ENCODE measurements at regions not wholly inside any gene's neighbourhood (a gene's known extent, or its start where the extent isn't known, plus 50 kb on each side); places are given as distances from the start of the nearest gene placed in this dataset.

DNA sequence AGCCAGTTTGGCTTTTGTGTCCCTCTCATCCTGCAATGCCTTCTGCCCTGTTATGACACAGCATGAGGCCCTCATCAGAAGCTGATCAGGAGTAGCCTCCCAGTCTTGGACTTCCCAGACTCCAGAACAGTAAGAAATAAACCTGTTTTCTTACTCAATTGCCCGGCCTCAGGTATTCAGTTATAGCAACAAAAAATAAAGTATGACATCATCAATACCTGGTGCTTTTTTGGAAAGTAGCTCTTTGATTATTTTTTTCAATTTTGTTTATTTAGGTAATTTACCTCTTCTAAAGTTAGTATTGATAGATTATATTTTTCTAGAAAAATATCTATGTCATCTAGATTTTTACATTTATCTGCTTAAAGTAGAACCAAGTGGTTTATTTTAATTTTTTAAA lies 112.8 kb upstream of the CES5A start:
- no peak for DNase-seq
- Mint-ChIP-seq H3K27me3 (ENCODE audit: unreplicated experiment) (no peaks in the 10 kb centered on the region), H3K4me1 (ENCODE audit: low read depth, unreplicated experiment) (no peaks in the 10 kb centered on the region), H3K4me3 (ENCODE audit: unreplicated experiment) (no peak overlapping the region), H3K36me3 (ENCODE audit: unreplicated experiment) (no peaks in the 10 kb centered on the region), H3K27ac (ENCODE audit: unreplicated experiment) (no peak overlapping the region), H3K9me3 (ENCODE audit: unreplicated experiment) (no peaks in the 10 kb centered on the region)
- TF ChIP-seq, protein P1, sequence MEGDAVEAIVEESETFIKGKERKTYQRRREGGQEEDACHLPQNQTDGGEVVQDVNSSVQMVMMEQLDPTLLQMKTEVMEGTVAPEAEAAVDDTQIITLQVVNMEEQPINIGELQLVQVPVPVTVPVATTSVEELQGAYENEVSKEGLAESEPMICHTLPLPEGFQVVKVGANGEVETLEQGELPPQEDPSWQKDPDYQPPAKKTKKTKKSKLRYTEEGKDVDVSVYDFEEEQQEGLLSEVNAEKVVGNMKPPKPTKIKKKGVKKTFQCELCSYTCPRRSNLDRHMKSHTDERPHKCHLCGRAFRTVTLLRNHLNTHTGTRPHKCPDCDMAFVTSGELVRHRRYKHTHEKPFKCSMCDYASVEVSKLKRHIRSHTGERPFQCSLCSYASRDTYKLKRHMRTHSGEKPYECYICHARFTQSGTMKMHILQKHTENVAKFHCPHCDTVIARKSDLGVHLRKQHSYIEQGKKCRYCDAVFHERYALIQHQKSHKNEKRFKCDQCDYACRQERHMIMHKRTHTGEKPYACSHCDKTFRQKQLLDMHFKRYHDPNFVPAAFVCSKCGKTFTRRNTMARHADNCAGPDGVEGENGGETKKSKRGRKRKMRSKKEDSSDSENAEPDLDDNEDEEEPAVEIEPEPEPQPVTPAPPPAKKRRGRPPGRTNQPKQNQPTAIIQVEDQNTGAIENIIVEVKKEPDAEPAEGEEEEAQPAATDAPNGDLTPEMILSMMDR (IDR thresholded peaks at IDR 0.05; ENCODE audit: partially characterized antibody, unreplicated experiment), result no peak

DNA sequence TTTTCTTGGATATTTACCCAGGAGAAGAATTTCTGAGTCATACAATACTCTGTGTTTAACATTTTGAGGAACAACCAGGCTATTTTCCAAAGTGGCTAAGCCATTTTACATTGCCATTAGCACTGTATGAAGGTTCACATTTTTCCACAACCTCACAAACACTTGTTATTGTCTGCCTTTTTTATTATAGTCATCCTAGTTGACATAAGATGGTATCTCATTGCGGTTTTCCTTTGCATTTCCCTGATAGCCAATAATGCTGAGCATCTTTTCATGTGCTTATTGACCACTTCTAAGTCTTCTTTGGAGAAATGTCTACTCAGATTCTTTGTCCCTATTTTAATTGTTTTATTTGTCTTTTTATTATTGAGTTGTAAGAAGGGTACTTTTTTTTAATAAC lies 107.4 kb upstream of the CES5A start:
- Mint-ChIP-seq H3K4me3 (ENCODE audit: unreplicated experiment) (no peak overlapping the region), H3K27ac (ENCODE audit: unreplicated experiment) (no peak overlapping the region), H3K4me1 (ENCODE audit: low read depth, unreplicated experiment) (no peaks in the 10 kb centered on the region), H3K36me3 (ENCODE audit: unreplicated experiment) (no peaks in the 10 kb centered on the region), H3K9me3 (ENCODE audit: unreplicated experiment) (no peaks in the 10 kb centered on the region), H3K27me3 (ENCODE audit: unreplicated experiment) (no peaks in the 10 kb centered on the region)
- DNase-seq, result no peak
- TF ChIP-seq, protein P1 (IDR thresholded peaks at IDR 0.05; ENCODE audit: partially characterized antibody, unreplicated experiment), result no peak

DNA sequence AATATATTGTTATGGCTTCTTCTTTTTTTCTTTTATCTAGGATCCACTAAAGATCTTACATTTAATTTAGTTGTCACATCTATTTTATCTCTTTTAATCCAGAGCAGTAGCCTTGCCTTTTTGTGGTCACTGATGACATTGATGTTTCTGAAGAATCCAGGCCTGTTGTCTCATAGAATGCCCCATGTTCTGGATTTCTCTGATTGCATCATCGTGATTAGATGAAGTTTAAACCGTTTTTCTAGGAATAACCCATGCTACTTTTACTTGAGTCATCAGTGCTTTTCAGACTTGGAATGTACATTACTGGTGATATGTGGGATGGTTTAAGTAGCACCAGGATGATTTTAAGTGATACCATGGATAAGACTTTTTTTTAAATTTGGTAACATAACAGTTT lies 106.4 kb upstream of the CES5A start:
- no peak overlapping the region for H3K4me3 Mint-ChIP-seq (ENCODE audit: unreplicated experiment)
- H3K27ac Mint-ChIP-seq (ENCODE audit: unreplicated experiment), result no peak overlapping the region
- H3K4me1 Mint-ChIP-seq (ENCODE audit: low read depth, unreplicated experiment), result no peaks in the 10 kb centered on the region
- no peaks in the 10 kb centered on the region for H3K36me3 Mint-ChIP-seq (ENCODE audit: unreplicated experiment)
- H3K27me3 Mint-ChIP-seq (ENCODE audit: unreplicated experiment), result no peaks in the 10 kb centered on the region
- TF ChIP-seq, protein P1 (IDR thresholded peaks at IDR 0.05; ENCODE audit: partially characterized antibody, unreplicated experiment), result no peak
- H3K9me3 Mint-ChIP-seq (ENCODE audit: unreplicated experiment), result no peaks in the 10 kb centered on the region
- DNase-seq, result no peak

DNA sequence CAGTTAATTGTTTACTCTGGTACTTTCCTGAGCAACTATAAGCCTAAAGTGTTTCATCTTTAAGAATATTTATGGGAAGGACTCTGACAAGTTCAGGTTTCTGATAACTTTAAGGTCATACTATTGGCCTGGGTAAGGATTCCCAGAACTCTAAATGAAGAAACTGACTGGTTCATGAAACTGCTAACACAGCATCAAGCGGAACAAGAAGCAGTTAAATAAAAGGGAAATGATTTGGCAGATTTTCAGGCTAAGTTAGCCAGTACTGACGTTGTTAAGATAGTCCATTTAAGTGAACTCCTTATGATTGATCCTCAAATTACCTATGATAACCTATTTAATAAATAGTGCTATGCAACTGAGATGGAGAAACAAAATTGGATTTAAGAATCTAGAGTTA lies 101.6 kb upstream of the CES5A start:
- Mint-ChIP-seq H3K4me3 (ENCODE audit: unreplicated experiment) (no peak overlapping the region), H3K27ac (ENCODE audit: unreplicated experiment) (no peak overlapping the region), H3K9me3 (ENCODE audit: unreplicated experiment) (no peaks in the 10 kb centered on the region), H3K4me1 (ENCODE audit: low read depth, unreplicated experiment) (no peaks in the 10 kb centered on the region), H3K27me3 (ENCODE audit: unreplicated experiment) (no peaks in the 10 kb centered on the region), H3K36me3 (ENCODE audit: unreplicated experiment) (no peaks in the 10 kb centered on the region)
- no peak for DNase-seq
- TF ChIP-seq, protein P1 (IDR thresholded peaks at IDR 0.05; ENCODE audit: partially characterized antibody, unreplicated experiment), result no peak

DNA sequence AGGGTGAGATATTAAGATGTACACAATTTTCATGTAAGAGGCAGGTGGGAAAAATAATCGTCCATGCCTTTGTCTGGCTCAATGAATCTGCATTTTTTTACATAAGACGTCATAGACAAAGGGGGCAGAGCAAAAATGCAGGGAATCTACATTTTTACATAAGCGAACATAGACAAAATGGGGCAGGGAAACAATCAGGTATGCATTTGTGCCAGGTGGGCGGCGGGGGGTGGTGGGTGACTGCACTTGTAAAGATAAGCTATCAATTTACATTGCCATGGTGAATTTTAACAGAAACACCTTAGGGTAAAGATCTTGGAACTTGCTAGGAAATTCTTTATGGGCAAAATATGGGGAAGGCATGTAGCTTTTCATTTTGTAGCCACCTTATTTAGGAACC lies 96.3 kb upstream of the CES5A start:
- no peak for DNase-seq
- Mint-ChIP-seq H3K4me1 (ENCODE audit: low read depth, unreplicated experiment) (peaks cover 3% of the 10 kb centered on the region), H3K27ac (ENCODE audit: unreplicated experiment) (no peak overlapping the region), H3K4me3 (ENCODE audit: unreplicated experiment) (no peak overlapping the region), H3K27me3 (ENCODE audit: unreplicated experiment) (no peaks in the 10 kb centered on the region), H3K9me3 (ENCODE audit: unreplicated experiment) (no peaks in the 10 kb centered on the region), H3K36me3 (ENCODE audit: unreplicated experiment) (no peaks in the 10 kb centered on the region)
- TF ChIP-seq, protein P1 (IDR thresholded peaks at IDR 0.05; ENCODE audit: partially characterized antibody, unreplicated experiment), result no peak
